GM04504 (cell line): ENCODE measurements at regions not wholly inside any gene's neighbourhood (a gene's known extent, or its start where the extent isn't known, plus 50 kb on each side); places are given as distances from the start of the nearest gene placed in this dataset.
A peak's percentile ranks its signal among the peaks of the same experiment; 100 is the strongest.
"Not testable (repeated sequence)": the region's sequence is repeated elsewhere in the genome, so short reads cannot be mapped to it uniquely, and the experiment has no call there.

Source experiments
- DNase-seq: peaks from one replicate; pipeline ENCODE4 v3.0.0-alpha.2; 2012; ENCODE audit warnings: low read depth

GRCh38 chr7:73244782-73245311 lies 63.8 kb downstream of the NSUN5 start:
- not testable (repeated sequence) for DNase-seq

- DNase-seq: not testable (repeated sequence)
Measured at GRCh38 chr7:73234994-73235717, 73.5 kb downstream of the NSUN5 start.

- not testable (repeated sequence) for DNase-seq
Measured at GRCh38 chr7:73225745-73226144, 82.9 kb downstream of the NSUN5 start.

DNA sequence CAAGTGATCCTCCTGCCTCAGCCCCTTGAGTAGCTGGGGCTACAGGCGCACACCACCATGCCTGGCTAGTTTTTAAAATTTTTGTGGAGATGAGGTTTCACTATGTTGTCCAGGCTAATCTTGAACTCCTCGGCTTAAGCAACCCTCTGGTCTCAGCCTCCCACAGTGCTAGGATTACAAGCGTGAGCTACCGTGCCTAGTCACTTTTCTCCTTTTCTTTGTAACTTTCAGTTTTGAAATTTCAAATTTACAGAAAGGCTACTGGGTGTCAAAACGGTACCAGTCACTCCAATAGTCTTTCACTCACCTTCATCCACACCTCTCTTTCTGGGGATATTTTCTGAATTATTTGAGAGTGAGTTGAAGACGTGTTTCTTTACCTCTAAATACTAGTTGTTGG lies 86.9 kb downstream of the NSUN5 start:
- DNase-seq: not testable (repeated sequence)

DNA sequence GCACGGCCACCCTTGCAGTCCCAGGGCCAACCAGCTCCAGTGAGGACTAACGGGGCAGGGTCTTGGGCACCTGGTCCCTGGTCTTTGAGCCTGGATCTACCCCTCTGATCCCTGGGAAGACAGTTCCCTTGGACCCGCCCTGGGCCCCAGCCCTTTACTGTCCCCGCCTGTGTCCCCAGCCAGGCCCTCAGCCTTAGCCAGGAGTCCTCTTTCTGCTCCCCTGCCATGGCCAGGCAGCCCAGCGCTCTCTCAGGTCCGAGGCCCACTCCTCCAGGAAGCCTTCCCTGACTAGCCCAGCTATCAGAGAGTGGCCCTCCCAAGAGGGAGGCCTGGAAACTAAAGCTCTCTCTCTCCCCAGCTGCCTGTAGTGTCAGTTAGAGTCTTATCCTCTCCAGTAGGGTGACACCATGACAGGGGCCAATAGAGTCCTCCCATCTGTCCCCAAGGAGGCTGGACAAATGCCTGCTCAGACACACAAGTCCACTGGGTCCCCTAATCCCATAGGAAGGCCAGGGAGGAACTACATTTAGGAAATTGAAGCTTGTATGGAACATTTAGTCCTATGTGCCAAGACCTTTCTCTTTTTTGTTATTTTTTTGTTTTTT lies 87.8 kb downstream of the NSUN5 start:
- not testable (repeated sequence) for DNase-seq

DNA sequence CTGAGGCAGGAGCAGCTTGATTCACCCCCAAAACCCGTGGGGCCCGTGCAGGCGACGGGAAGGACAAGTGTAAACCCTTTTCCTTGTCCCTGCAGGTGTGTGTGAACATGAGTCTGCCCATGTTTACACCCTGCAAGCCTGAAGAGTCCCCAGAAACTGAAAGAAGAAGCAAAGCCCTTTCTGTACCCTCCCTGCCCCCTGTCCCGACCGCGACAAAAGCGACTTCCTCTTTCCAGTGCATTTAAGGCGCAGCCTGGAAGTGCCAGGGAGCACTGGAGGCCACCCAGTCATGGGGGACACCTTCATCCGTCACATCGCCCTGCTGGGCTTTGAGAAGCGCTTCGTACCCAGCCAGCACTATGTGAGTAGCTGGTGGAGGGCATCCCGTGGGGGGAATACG lies 88.3 kb downstream of the NSUN5 start:
- not testable (repeated sequence) for DNase-seq

GRCh38 chr7:73218802-73219201 lies 89.8 kb downstream of the NSUN5 start:
- DNase-seq: not testable (repeated sequence)

DNA sequence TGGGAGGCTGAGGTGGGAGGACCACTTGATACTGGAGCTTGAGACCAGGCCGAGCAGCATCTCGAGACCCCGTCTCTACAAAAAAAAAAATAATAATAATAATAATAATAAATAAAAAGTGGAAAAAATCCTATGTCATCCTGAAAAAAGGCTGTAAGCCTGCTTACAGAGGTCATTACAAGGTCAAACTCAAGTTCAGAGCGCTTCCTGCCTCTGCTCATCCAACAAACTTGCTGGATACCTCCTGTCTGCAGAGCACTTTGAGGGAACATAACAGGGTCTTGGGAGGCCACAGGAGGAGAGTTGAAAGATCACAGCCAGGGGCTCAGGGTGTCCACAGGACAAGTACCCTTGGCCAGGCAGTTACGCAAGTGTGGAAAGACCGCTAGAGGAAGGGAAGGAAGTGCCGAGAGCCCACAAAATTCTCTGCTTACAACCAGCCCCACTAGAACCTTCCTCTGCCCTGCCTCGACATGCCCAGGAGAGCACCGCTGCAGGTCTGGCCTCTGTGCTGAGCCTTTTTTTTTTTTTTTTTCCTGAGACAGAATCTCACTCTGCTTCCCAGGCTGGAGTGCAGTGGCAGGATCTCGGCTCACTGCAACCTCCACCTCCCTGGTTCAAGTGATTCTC lies 92.5 kb downstream of the NSUN5 start:
- not testable (repeated sequence) for DNase-seq

GRCh38 chr7:73215232-73215631 lies 93.4 kb downstream of the NSUN5 start:
- DNase-seq: not testable (repeated sequence)

- DNase-seq: not testable (repeated sequence)
Measured at GRCh38 chr7:73214471-73214870, 94.2 kb downstream of the NSUN5 start.

DNA sequence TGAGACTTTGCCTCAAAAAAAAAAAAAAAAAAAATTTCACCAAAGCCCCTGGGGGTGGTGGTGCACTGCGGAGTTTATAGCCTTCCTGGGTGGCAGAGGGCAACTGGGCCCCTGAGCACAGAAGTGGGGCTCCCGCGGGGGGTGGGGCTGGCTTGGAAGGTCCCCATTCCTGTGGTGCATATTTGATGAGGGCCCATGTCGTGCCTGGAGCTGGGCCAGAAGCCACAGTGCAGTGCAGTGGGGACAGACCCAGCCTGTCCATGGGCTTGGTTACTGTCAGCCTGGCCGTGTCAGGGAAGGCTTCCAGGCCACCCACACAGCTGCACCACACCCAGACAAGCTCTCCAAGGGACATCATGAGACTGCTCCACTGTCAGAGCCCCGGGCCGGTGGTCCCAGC lies 95.5 kb downstream of the NSUN5 start:
- DNase-seq: not testable (repeated sequence)

- not testable (repeated sequence) for DNase-seq
Measured at GRCh38 chr7:73205594-73205993, 103.0 kb downstream of the NSUN5 start.

DNA sequence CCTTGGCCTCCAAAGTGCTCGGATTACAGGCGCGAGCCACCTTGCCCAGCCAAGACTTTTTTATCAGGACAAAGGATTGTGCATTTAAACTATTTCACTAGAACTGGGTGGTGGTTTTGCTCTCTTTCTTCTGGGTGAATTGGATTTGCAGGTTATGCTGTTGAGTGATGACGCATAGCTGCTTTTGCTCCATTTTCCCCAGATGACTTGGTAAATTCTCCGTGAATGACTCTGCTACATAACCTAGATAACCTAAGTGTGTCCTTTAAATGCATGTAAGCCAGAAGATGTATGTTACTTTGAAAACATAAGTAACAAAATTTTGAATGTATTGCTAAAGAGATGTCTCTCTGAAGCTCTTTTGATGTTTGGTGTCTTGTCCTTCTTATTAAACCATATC lies 103.7 kb downstream of the NSUN5 start:
- peak; percentile 1 for DNase-seq

DNA sequence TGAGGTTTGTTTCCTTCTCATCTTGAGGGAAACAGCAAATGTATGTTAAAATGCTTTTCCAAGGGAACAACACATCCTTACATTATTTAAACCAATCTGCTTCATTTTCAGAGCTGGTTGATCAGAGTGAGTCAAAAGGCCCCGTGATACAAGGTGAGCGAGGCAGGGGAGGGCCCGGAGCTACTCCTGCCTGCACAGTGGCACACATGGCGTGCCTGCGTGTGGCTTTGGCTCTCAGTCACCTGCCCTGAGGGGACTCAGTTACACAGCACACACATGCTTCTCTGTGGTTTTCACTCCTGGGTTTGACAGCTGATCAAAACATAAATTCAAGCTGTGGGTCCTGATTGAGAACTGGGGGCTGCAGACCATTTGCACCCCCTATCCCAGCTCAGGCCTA lies 105.3 kb downstream of the NSUN5 start:
- not testable (repeated sequence) for DNase-seq

DNA sequence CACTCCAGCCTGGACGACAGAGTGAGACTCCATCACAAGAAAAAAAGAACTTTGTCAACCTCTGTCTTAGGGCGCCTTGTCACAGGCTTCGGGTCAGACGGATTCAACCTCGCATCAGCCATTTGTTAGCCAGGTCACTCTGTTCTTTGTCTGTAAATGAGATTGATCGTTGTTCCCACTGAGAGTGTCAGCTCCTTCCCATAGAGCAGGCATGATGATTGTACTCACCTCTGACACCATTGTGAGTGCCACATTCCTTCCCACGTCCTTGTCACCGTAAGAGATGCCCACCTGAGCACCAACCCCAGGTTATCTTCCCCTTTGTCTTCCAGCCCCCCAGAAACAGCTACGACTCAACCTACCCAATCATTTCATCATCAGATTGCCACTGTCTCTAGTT lies 107.4 kb downstream of the NSUN5 start:
- DNase-seq: not testable (repeated sequence)

DNA sequence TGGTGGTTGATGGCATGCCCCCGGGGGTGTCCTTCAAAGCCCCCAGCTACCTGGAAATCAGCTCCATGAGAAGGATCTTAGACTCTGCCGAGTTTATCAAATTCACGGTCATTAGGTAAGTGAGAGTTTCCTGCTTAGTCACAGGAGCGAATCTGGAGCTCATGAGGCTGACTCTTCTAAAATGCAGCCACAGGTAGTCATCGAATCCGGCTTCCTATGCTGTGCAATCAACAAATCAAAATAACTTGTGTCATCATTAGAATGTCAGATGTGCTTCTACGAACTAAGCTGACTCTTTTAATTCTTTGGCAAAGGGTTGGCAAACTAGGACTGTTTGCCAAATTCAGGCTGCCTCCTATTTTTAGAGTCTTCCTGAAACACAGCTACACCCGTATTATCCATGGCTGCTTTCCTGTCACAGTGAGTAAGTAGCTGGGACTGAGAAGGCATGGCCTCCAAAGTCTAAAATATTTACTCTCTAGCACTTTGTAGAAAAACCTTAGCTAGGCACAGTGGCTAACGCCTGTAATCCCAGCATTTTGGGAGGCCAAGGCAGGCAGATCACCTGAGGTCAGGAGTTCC lies 108.0 kb downstream of the NSUN5 start:
- DNase-seq: not testable (repeated sequence)

DNA sequence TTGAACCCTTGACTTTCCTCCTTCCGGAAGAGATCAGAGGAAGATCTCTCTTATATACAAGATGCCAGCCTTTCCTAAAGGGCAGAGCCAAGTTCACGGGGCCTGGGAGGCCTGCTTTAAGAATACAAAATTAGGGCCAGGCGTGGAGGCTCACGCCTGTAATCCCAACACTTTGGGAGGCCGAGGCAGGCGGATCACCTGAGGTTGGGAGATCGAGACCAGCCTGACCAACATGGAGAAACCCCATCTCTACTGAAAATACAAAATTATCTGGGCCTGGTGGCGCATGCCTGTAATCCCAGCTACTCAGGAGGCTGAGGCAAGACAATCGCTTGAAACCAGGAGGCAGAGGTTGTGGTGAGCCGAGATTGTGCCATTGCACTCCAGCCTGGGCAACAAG lies 108.2 kb upstream of the SPDYE9 start:
- DNase-seq: not testable (repeated sequence)

DNA sequence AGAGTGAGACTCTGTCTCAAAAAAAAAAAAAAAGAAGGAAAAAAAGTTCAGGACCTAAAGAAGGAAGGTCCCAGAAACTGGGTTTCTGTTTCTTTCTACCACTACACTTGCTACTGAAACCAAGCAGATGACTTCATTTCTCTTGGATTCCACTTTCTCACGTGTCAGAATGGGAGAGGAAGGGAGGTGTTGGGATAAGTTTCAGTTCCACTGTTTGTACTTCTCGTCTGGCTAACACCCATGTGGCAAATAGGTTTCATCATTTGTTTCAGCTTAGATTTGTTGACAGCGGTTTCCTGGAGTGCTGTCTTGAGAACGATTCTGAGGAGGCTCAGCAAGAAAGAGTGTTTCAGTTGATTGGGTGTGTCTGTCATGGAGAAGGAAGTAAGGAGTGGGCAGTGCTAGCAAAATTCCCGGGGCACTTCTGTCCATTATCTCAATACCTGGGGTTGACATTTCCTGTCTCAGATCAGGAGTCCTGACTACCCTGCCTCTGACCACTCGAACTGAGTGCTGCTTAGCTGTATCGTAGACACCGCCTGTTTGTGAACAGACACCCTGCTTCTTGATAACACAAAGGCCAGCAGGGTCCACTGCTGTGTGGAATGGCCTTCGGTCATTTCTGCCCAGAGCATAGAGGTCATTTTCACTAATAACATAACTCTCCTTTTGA lies 104.8 kb upstream of the SPDYE9 start:
- not testable (repeated sequence) for DNase-seq

DNA sequence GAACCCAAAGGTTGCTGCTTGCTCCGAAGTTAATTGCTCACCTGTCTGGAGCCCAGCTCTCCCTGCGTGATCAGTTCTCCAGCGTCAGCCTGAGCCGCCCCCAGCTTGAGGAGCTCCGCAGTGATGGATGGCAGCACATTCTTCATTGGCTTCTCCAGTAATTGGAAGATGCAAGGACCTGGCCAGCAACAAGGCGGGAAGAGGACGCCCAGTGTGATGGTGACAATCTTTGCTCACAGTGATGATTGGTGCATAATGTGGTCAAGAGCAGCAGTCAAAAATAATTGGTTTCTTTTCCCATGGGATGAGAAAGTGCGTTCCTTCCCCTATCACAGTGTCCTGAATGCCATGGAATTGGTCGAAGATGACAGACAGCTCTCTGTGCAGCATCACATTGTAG lies 102.4 kb upstream of the SPDYE9 start:
- not testable (repeated sequence) for DNase-seq

GRCh38 chr7:73186589-73187309 lies 100.9 kb upstream of the SPDYE9 start:
- DNase-seq: not testable (repeated sequence)

- DNase-seq: not testable (repeated sequence)
Measured at GRCh38 chr7:73176813-73177212, 91.0 kb upstream of the SPDYE9 start.
